Femur (tissue), 1 donor: ENCODE measurements at regions not wholly inside any gene's neighbourhood (a gene's known extent, or its start where the extent isn't known, plus 50 kb on each side); places are given as distances from the start of the nearest gene placed in this dataset.
"Not testable (repeated sequence)": the region's sequence is repeated elsewhere in the genome, so short reads cannot be mapped to it uniquely, and the experiment has no call there.

Experiments used
- DNase-seq: peaks from one replicate; pipeline ENCODE4 v3.0.0-alpha.2; 2017

DNA sequence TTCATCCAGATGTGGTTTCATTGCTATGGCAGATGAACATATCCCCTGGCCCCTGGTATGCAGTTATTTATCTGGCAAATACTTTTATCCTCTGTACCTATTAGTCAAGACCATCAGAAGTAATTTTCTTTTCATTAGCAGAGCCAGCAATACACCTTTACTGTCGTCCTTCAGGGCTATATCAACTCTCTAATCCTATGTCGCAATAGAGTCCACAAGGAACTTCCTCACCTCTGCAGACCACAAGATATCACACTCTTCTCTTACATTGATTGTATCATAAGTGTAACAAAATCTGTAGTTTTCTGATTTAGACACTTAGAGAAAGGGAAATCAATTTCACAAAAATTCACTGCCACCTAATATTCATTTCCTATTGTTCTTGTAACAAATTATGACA, 252.9 kb upstream of the DCC start:
- DNase-seq, result no peak

DNA sequence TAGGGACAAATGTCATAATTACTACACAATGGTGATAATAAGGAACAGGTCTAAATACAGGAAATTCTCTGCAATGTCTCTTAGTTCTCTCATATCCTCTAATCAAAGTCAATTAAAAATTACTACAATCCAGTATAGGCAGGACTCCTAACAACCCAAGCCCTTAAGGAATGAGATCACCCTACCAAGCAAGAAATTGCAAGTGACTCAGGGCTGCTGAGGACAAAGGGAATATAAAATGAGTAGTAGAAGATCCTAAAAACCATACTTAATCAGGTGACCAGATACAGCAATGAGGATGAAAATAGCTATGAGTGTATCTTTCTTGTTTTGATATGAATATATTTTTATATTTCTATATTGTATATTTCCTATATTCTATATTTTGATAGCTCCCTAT, 250.0 kb upstream of the DCC start:
- DNase-seq, result no peak

DNA sequence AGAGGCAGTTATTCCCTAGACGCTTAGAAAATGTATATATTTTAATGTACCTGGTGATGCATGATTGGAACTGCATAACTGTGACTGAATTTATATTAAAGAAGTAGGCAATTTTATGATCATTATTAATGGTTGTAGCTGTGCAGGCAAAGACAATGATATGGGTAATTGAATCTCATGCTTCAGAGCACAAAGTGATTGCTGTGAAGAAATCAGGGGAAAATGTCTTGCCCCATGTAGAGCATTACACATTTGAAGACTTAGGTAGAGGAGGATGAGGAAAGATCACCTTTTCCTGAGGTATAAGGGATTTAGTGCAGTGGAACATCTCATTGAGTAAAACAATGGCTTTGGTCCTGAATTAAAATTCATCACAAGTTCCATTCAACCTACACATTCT, 246.8 kb upstream of the DCC start:
- no peak for DNase-seq

DNA sequence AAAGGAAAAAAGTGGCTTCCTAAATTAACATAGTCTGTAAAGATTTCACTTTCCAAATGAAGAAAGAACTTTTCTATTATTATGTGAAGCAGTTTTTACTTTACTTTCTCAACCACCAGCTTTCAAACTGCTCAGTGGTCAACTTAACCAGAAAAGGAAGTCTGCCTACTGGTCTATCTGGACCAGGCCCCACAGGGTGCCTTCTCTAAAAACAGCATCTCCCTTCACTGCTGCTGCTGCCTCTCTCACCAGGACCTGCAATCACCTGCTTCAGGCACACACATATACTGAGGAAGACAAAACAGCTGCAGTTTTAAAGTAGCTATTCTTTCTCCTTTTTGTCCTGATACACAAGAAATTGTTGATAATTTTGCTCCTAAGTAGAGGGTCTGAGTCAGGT, 221.3 kb upstream of the DCC start:
- no peak for DNase-seq

- DNase-seq, result no peak
These were observed 209.2 kb upstream of the DCC start for GRCh38 chr18:52130624-52131301.

DNA sequence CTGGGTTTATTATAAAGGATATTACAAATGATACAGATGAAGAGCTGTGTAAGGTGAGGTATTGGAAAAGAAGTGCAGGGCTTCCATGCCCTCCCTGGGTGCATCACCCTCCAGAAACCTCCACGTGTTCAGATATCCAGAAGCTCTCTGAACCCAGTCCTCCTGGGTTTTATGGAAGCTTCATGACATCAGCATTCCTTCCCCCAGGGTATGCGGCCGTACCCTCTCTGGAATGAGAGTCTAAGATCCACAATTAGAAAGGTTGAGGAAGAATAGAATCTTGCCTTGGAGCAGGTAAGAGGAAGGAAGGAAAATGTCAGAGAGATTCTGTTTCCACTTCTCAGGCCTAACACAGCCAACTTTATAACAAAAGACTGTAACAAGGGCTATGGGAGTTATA, 208.2 kb upstream of the DCC start:
- no peak for DNase-seq

DNA sequence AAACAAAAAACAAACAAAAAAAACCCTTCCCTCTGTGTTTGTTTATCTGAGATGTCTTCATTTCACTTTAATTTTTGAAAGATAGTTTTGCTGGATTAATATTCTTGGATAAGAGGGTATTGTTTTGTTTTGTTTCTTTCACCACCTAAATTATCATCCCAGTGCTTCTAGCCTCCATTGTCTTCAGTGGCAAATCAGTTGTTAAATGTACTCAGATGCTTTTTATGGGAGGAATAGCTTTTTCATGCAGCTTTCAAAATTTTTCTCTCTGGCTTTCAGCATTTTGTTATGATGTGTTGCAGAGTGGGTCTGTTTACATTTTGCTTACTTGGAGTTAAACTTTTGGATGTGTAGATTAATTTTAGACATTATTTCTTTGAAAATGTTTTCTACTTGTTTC, 203.5 kb upstream of the DCC start:
- DNase-seq, result no peak

DNA sequence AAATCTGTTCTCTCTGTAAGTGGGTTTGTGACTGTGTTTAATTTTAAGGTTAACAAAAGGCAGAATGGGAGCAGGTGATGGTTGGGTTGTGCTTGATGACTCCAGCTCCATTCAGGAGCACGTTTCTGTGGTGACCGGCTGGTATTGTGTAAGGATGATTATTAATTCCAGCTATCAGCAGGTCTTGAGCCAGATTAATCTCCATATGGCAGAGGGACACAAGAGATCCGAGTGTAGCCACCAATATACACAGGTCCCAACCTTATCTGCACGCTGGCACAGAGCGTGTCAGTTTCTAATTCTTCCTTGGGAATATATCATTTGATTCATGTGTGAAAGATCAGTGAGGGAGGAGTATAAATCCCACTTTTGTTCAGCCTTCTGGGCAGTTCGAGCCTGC, 199.0 kb upstream of the DCC start:
- DNase-seq, result no peak

- no peak for DNase-seq
These were observed 189.9 kb upstream of the DCC start for GRCh38 chr18:52150050-52150449.

DNA sequence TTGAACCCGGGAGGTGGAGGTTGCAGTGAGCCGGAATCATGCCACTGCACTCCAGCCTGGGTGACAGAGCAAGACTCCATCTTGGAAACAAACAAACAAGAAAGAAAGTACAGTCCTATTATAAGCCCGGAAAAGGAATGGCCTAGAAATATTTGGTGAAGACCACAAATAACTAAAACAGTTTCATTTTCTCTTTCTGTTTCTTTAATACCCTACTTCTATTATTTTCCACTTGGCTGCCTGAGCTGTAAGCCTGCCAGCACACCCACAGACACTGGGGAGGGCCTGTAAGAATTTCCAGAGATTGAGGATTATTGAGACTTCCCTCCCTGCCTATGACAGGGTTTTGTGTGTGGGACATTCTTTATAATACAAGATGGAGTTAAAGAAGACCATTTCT, 188.0 kb upstream of the DCC start:
- no peak for DNase-seq

DNA sequence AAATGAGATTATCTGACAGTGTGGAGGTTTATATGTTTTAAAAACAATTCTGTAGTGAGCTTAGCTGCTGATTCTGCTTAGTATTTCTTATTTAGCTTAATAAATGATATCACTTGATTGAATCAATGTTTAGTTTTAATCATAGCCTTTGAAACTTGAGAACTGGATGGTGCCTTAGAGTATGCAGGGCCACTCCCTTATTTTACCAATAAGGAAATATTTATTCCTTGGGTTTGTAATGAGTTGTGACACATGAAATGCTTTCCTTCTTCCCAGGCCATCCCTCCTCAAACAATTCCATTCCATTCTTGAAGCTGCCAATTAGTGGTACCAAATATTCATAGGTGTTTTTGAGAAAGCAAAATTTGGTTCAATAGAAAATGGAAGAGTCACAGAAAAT, 183.8 kb upstream of the DCC start:
- DNase-seq, result no peak

- DNase-seq, result no peak
These were observed 179.4 kb upstream of the DCC start for GRCh38 chr18:52160636-52161035.

DNA sequence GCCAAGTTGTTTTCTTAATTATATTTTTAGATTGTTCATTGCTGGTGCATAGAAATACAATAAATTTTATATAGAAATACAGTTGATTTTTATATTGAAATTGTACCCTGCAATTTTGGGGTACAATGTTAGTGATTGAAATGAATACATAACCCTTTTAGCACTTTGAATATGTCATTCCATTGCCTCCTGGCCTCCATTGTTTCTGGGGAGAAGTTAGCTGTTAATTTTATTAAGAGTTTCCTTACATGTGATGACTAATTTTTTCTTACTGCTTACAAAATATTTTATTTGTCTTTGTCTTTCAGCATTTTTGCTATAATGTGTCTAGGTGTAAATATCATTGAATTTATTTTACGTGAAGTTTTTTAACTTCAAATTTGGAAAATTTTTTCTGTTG, 176.5 kb upstream of the DCC start:
- no peak for DNase-seq

- not testable (repeated sequence) for DNase-seq
These were observed 171.9 kb upstream of the DCC start for GRCh38 chr18:52168131-52168530.

- DNase-seq, result no peak
These were observed 165.8 kb upstream of the DCC start for GRCh38 chr18:52174220-52174619.

GRCh38 chr18:52175406-52175805, 164.6 kb upstream of the DCC start:
- no peak for DNase-seq

DNA sequence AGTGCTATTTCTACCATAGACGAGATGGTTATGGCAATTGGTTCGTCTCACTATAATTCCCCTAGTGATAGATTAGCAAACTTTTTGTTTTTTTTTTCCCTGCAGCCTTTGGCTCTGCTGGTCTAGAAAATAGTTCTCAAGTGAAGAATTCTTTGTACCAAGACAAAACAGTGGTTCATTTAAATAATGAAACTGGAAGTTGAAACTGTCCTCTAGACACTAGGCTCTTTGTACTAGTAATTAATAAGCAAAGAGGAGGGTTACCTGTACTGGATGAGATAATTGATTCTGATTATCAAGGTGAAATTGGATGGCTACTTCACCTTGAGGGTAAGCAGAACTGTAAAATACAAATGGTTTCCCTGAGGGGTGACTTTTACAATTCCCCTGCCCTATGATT, 156.9 kb upstream of the DCC start:
- DNase-seq, result no peak

GRCh38 chr18:52190195-52190594, 149.8 kb upstream of the DCC start:
- no peak for DNase-seq

GRCh38 chr18:52190631-52191030, 149.4 kb upstream of the DCC start:
- DNase-seq, result no peak

GRCh38 chr18:52200406-52200805, 139.6 kb upstream of the DCC start:
- no peak for DNase-seq

DNA sequence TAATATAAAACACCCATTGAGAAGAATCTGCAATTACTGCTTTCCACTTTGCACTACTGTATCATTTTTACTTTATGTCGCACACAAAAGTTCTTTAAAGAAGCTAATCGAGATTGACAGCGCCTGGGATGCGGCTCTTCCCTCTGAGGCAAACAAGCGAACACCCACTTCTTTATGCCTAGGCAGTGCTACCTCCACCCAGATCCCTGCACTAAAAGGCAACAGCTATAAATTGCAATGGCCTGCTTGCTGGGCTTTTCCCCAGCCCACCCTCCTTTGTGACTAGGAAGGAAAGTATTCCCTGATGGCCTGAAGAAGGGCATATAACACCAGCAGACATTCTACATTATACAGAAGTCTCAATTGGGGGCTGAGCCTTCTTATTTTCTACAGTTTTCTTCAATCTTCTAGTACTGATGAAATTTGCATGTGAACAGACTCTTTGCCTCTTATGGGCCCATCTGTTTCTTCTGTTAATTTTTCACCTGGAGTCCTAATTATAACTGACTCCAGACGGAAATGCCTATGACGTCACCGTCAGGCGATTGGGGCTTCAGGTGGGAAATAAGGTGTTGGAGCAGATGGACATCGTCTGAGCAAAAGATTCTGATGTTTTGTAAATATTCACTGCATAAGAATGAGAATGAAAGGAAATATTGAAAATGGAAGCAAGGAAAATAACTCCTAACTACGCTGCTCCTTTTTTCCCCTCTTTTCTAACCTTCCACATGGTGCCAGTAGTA, 138.9 kb upstream of the DCC start:
- no peak for DNase-seq

DNA sequence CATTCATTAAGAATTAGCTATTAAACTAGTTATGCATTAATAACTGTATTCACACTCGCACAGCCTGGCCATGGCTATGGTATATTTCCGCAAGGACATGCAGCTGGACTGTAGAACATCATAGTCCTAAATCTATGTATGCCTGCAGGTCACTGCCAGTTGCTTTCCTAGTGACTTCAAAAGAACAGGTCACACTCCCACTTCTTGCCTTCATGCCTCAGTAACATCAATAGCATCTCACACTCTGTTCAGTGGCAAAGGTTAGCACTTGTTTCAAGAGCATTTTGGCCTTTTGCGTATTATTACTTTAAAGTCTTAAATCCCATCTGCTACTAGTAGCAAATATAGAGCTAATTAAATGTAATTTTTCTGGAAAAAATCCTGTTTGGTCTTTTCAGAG, 131.4 kb upstream of the DCC start:
- no peak for DNase-seq

GRCh38 chr18:52216109-52216508, 123.9 kb upstream of the DCC start:
- no peak for DNase-seq

DNA sequence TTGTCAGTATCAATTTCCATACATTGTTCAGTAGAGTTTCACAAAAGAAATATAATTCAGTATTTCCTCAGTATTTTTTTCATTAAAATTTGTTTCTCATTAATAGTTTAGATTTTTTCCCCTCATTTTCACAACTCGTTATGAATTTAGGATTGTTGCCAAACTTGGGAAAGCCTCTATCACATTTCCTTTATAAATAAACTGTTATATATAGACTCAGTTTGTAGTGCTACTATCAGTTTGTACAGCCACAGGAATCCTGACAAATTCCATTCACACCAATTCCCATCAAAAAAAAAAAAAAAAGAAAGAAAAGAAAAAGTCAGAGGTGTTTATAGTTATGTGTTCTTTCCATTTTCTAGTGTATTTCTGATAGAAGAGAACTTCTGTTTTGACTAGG, 123.3 kb upstream of the DCC start:
- DNase-seq, result no peak

DNA sequence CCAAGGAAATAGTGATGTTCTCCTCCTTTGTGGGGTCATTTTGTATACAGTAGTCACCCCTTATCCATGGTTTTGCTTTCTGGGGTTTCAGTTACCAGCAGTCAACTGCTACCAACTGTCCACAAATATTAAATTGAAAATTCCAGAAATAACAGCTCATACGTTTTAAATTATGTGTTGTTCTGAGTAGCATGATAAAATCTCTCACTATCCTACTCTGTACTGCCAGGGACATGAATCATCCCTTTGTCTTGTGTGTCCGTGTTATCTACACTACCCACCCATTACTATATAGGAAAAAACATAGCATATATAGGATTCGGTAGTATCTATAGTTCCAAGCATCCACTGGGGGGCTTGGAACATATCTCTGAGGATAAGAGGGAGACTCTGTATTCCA, 120.9 kb upstream of the DCC start:
- no peak for DNase-seq
